H1 (cell line): ENCODE measurements at regions not wholly inside any gene's neighbourhood (a gene's known extent, or its start where the extent isn't known, plus 50 kb on each side); places are given as distances from the start of the nearest gene placed in this dataset.
"Not testable (repeated sequence)": the region's sequence is repeated elsewhere in the genome, so short reads cannot be mapped to it uniquely, and the experiment has no call there.

Experiments used
- CEBPB ChIP-seq: IDR thresholded peaks from 2 replicates; pipeline ENCODE4 v1.6.1; 2012; ENCODE audit warnings: low read depth, low read length
- CHD1 ChIP-seq: IDR thresholded peaks from 2 replicates; pipeline ENCODE4 v1.6.1; 2012; ENCODE audit warnings: low read depth, low read length, improper control_type of control experiment
- CHD7 ChIP-seq: fragments of 300-600 bp; sonication (generic); IDR thresholded peaks from 2 replicates; pipeline ENCODE4 v1.7.1; 2012; ENCODE audit warnings: low read length, moderate library complexity, mild to moderate bottlenecking, inconsistent platforms; ENCODE audit not compliant: insufficient replicate concordance
- CTCF ChIP-seq, 3 experiments: IDR thresholded peaks; 1 replicate in 2 of 3; 2 replicates in 1 of 3; pipeline versions ENCODE4 v1.5.1 to v1.6.1; 2011; ENCODE audit warnings: low read length in 3 of 3, mild to moderate bottlenecking in 3 of 3, inconsistent platforms in 2 of 3, low read depth in 1 of 3, moderate library complexity in 1 of 3; ENCODE audit not compliant: insufficient read depth in 1 of 3; ENCODE audit errors: control extremely low read depth in 1 of 3
- EZH2 ChIP-seq: fragments of 200-600 bp; sonication (generic); IDR thresholded peaks from 2 replicates; pipeline ENCODE4 v1.7.1; 2012; ENCODE audit warnings: low read depth, mild to moderate bottlenecking, moderate library complexity, low read length, inconsistent platforms; ENCODE audit not compliant: severe bottlenecking
- NANOG ChIP-seq: IDR thresholded peaks from 2 replicates; pipeline ENCODE4 v1.6.1; 2011; ENCODE audit warnings: low read length, low read depth, mild to moderate bottlenecking, inconsistent platforms; ENCODE audit not compliant: insufficient read depth, poor library complexity, severe bottlenecking
- POLR2A ChIP-seq, 2 experiments: IDR thresholded peaks; 1 replicate in 1 of 2; 2 replicates in 1 of 2; pipeline ENCODE4 v1.6.1; 2011; ENCODE audit warnings: low read depth in 2 of 2, low read length in 2 of 2, mild to moderate bottlenecking in 2 of 2; ENCODE audit errors: control extremely low read depth in 1 of 2
- RBBP5 ChIP-seq: IDR thresholded peaks from 2 replicates; pipeline ENCODE4 v1.7.1; 2012; ENCODE audit warnings: low read depth, mild to moderate bottlenecking, inconsistent platforms, low read length, moderate library complexity, borderline replicate concordance
- RFX5 ChIP-seq: IDR thresholded peaks from 2 replicates; pipeline ENCODE4 v1.6.1; 2011; ENCODE audit warnings: low read depth, low read length, improper control_type of control experiment, borderline replicate concordance
- RXRA ChIP-seq: IDR thresholded peaks from 2 replicates; pipeline ENCODE4 v1.6.1; 2011; ENCODE audit warnings: low read depth, mild to moderate bottlenecking, low read length, moderate library complexity; ENCODE audit not compliant: insufficient read depth
- SP4 ChIP-seq: IDR thresholded peaks from 2 replicates; pipeline ENCODE4 v1.6.1; 2012; ENCODE audit warnings: low read length, inconsistent platforms
- SRF ChIP-seq: IDR thresholded peaks from 2 replicates; pipeline ENCODE4 v1.6.1; 2011; ENCODE audit warnings: mild to moderate bottlenecking, low read depth, low read length, moderate library complexity
- TAF7 ChIP-seq: optimal IDR thresholded peaks from 2 replicates; pipeline ENCODE3; 2011; ENCODE audit warnings: low read depth, mild to moderate bottlenecking, inconsistent platforms, low read length, moderate library complexity, borderline replicate concordance

- not testable (repeated sequence) for TF ChIP-seq CTCF (IDR thresholded peaks at IDR 0.05; ENCODE audit: control extremely low read depth in 1 of 3, insufficient read depth in 1 of 3, low read depth in 1 of 3, low read length in 3 of 3); TAF7; POLR2A (IDR thresholded peaks at IDR 0.05; ENCODE audit: control extremely low read depth in 1 of 2, low read depth in 2 of 2, low read length in 2 of 2); CHD7; NANOG; EZH2; CHD1; SRF; RFX5; CEBPB; RBBP5; RXRA; SP4
Observed at GRCh38 chr9:40592406-40592805, 536.1 kb downstream of the FOXD4L6 start.
